Uterus (tissue), 3 donors: ENCODE measurements at regions not wholly inside any gene's neighbourhood (a gene's known extent, or its start where the extent isn't known, plus 50 kb on each side); places are given as distances from the start of the nearest gene placed in this dataset.

ENCODE experiments used
- DNase-seq, 2 donors: peaks; one replicate each; pipeline ENCODE4 v3.0.0-alpha.2; 2019 to 2020
- H3K27ac ChIP-seq, 2 donors: fragments of 200-600 bp; sonication (generic); 1 replicate in 1 of 2; 2 replicates in 1 of 2; pipeline ENCODE4 v1.5.1; 2016 to 2018
- H3K27me3 ChIP-seq, 2 donors: fragments of 200-600 bp; sonication (generic); one replicate each; pipeline ENCODE4 v1.5.1; 2018 to 2019; ENCODE audit warnings: control low read depth in 1 of 2
- H3K36me3 ChIP-seq, 2 donors: fragments of 200-600 bp; sonication (generic); one replicate each; pipeline ENCODE4 v1.5.1; 2019; ENCODE audit warnings: control low read depth in 1 of 2
- H3K4me1 ChIP-seq, 2 donors: fragments of 200-600 bp; sonication (generic); one replicate each; pipeline ENCODE4 v1.5.1; 2018 to 2019; ENCODE audit warnings: control low read depth in 1 of 2
- H3K4me3 ChIP-seq, 2 donors: fragments of 200-600 bp; sonication (generic); 1 replicate in 1 of 2; 2 replicates in 1 of 2; pipeline ENCODE4 v1.5.1; 2018 to 2019; ENCODE audit warnings: mild to moderate bottlenecking in 1 of 2
- H3K9me3 ChIP-seq, 2 donors: fragments of 200-600 bp; sonication (generic); one replicate each; pipeline ENCODE4 v1.5.1; 2019; ENCODE audit warnings: control low read depth in 1 of 2
- POLR2A ChIP-seq, 2 donors: fragments of 450-650 bp; IDR thresholded peaks; one replicate each; pipeline ENCODE4 v1.6.1; 2016; ENCODE audit warnings: antibody characterized with exemption in 2 of 2, mild to moderate bottlenecking in 1 of 2, moderate library complexity in 1 of 2
- intact Hi-C: fragments of 100-400 bp; cut with DNase I; formaldehyde crosslinking; loops from one replicate; pipeline ENCODE4 v1.15.1; 2023; ENCODE audit warnings: low total_unique reads
- TF ChIP-seq, protein P1 (sequence below), 4 experiments: fragments of 200-600 bp in 2 of 4; fragments of 450-650 bp in 2 of 4; sonication (generic) in 2 of 4; IDR thresholded peaks; one replicate each; pipeline ENCODE4 v1.5.1; 2016 to 2019; ENCODE audit warnings: antibody characterized with exemption in 4 of 4, mild to moderate bottlenecking in 2 of 4, moderate library complexity in 1 of 4
- donor health status: DM: yes; HTN: yes; CAD: no.

DNA sequence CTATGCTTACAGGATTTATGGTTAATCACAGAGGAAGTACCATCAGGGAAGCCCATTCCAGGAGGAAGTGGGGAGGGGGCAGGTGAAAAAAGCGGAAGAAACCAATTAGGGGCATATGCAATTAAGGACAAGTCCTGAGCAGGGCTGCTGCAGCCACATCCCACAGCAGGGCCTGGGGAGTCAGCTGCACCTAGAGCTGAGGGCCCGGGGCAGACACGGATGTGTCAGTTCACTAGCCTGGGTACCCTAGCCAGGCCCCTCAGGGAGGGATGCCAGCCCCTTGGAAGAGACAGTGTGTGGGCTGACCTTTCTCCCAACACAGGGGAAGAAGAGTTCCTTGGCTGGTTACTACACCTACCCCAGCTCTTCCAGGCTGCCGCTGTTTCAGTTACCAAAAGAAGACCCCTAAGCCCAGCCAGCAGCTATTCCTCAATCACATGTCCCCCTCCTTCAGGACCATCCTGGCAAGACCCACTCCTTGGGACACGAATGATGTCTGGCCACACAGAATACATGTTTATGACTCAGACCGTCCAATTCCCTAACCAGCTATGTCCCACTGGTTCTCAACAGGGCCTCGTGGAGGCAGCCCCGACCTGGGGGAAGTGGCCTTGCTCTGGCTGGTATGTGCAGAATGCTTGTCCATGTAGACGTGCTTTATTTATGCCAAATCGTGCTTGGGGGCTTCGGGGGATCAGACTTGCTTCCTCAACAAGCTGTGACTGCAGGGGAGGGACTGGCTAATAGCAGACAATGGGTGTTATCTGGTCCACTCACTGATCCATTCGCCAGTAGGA lies 133.7 kb upstream of the RTL1 start:
- no peaks in the 10 kb centered on the region for H3K27me3 ChIP-seq
- H3K4me3 ChIP-seq = no peak overlapping the region
- intact Hi-C loops = no loop called here
- H3K36me3 ChIP-seq = no peaks in the 10 kb centered on the region
- no peaks in the 10 kb centered on the region for H3K9me3 ChIP-seq
- TF ChIP-seq, protein P1, sequence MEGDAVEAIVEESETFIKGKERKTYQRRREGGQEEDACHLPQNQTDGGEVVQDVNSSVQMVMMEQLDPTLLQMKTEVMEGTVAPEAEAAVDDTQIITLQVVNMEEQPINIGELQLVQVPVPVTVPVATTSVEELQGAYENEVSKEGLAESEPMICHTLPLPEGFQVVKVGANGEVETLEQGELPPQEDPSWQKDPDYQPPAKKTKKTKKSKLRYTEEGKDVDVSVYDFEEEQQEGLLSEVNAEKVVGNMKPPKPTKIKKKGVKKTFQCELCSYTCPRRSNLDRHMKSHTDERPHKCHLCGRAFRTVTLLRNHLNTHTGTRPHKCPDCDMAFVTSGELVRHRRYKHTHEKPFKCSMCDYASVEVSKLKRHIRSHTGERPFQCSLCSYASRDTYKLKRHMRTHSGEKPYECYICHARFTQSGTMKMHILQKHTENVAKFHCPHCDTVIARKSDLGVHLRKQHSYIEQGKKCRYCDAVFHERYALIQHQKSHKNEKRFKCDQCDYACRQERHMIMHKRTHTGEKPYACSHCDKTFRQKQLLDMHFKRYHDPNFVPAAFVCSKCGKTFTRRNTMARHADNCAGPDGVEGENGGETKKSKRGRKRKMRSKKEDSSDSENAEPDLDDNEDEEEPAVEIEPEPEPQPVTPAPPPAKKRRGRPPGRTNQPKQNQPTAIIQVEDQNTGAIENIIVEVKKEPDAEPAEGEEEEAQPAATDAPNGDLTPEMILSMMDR (IDR thresholded peaks at IDR 0.05) = no peak
- TF ChIP-seq POLR2A (IDR thresholded peaks at IDR 0.05) = no peak
- H3K4me1 ChIP-seq = no peaks in the 10 kb centered on the region
- no peak overlapping the region for H3K27ac ChIP-seq
- peak; percentile 9 to 11 for DNase-seq

DNA sequence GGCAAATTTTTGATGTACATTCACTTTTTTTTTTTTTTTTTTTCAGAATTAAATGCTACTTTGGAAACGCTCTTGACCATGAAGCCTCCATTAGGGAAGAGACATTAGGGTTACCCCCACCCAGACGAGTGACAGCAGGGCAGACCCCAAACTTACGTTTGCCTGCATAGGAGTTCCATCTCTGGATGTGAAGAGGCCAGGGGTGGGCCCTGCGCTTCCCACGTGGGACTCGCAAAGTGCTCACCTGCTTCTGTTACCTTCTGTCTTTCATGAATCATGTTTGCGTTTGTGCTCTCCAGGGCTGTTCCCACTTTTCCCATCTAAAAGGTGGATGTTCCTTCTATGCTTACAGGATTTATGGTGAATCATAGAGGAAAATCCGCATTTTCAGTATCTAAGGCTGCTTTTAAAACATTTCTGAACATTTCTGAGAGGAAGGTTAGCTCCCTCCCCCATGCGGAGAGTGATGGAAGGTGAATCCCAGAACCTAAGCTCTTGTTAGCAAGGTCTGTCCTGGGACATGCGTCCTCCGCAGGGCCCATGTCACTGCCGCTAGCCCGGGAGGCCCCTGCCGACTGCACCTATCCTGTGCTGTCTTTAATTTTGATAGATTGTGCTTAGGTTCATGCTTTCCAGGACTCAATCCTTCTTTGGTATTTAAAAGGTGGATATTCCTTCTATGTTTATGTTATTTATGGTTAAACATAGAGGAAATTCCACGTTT lies 135.7 kb upstream of the RTL1 start:
- Histone ChIP-seq H3K27ac (no peak overlapping the region), H3K4me1 (no peaks in the 10 kb centered on the region), H3K4me3 (no peak overlapping the region), H3K9me3 (no peaks in the 10 kb centered on the region), H3K36me3 (no peaks in the 10 kb centered on the region), H3K27me3 (no peaks in the 10 kb centered on the region)
- no peak for DNase-seq
- TF ChIP-seq, protein P1 (IDR thresholded peaks at IDR 0.05) = no peak
- no peak for TF ChIP-seq POLR2A (IDR thresholded peaks at IDR 0.05)
- intact Hi-C loops = no loop called here

DNA sequence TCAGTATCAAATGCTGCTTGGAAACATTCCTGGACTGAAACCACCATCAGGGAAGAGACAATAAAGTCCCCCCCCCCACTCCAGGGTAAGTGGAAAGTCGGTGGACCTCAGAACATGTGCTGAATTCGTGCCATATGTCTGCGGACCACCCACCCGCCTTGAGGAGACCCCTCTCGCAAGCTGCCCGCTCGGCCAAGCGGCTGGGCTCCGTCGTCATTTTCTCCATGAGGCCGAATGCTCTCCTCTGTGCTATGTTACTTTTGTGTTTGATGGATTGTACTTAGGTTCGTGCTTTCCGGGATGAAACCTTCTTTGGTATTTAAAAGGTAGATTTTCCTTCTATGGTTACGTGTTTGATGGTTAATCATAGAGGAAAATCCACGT lies 136.2 kb upstream of the RTL1 start:
- no peaks in the 10 kb centered on the region for H3K36me3 ChIP-seq
- intact Hi-C loops = no loop called here
- TF ChIP-seq POLR2A (IDR thresholded peaks at IDR 0.05) = no peak
- TF ChIP-seq, protein P1 (IDR thresholded peaks at IDR 0.05) = no peak
- H3K27me3 ChIP-seq = no peaks in the 10 kb centered on the region
- no peak overlapping the region for H3K27ac ChIP-seq
- DNase-seq = no peak
- H3K4me3 ChIP-seq = no peak overlapping the region
- no peaks in the 10 kb centered on the region for H3K4me1 ChIP-seq
- no peaks in the 10 kb centered on the region for H3K9me3 ChIP-seq

DNA sequence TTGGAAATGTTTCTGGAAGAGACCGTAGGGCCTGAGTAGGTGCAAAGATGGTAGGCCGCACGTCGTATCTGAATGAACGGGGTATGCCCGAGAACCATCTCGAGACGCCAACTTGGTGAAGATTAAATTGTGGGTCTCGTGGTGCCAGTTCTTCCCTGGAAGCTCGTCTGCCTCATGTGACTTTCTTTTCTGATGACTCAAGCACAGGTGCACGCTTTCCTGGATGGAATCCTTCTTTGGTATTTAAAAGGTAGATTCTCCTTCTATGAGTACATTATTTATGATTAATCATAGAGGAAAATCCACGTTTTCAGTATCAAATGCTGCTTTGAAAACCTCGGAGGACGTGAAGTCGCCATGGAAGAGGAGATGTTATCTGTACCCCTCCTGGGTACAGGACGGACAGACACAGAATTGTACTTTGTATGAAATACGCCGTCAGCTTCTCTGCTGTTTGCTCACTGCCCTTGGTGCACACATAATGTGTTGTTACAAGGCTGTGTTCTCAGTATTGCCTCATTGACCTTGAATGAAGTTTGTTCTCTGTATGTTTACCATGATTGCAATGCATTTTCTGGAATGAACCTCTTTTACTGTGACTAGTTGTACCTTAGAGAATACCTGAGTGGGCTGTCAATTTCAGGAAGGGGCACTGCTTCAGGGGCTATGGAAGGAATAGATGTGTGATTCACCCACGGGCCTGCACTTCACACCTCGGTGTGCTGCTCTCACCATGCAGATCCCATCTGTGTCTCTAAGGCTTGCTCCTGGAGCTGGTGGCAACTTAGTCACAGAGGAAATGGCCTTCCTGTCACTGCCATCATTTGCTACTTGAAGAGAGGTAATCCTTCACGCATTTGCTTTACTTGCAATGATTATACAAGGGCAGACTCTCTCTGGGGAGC lies 137.3 kb upstream of the RTL1 start:
- DNase-seq = no peak
- TF ChIP-seq, protein P1 (IDR thresholded peaks at IDR 0.05) = no peak
- TF ChIP-seq POLR2A (IDR thresholded peaks at IDR 0.05) = no peak
- no peak overlapping the region for H3K27ac ChIP-seq
- intact Hi-C loops = no loop called here
- no peaks in the 10 kb centered on the region for H3K9me3 ChIP-seq
- H3K27me3 ChIP-seq = no peaks in the 10 kb centered on the region
- H3K4me3 ChIP-seq = no peak overlapping the region
- no peaks in the 10 kb centered on the region for H3K36me3 ChIP-seq
- no peaks in the 10 kb centered on the region for H3K4me1 ChIP-seq
